COLO829 (cell line): ENCODE measurements at regions not wholly inside any gene's neighbourhood (a gene's known extent, or its start where the extent isn't known, plus 50 kb on each side); places are given as distances from the start of the nearest gene placed in this dataset.
"Not testable (repeated sequence)": the region's sequence is repeated elsewhere in the genome, so short reads cannot be mapped to it uniquely, and the experiment has no call there.

ENCODE experiments used
- DNase-seq: peaks from one replicate; pipeline ENCODE4 v3.0.0; 2012; ENCODE audit warnings: low spot score

- DNase-seq: no peak
These were observed 185.9 kb upstream of the HS3ST3A1 start for GRCh38 chr17:13787636-13788035.

GRCh38 chr17:13788385-13788784, 186.7 kb upstream of the HS3ST3A1 start:
- no peak for DNase-seq

- DNase-seq: no peak
These were observed 190.6 kb upstream of the HS3ST3A1 start for GRCh38 chr17:13792314-13792713.

- no peak for DNase-seq
These were observed 192.2 kb upstream of the HS3ST3A1 start for GRCh38 chr17:13793951-13794350.

- no peak for DNase-seq
These were observed 196.1 kb upstream of the HS3ST3A1 start for GRCh38 chr17:13797863-13798262.

- no peak for DNase-seq
These were observed 204.4 kb upstream of the HS3ST3A1 start for GRCh38 chr17:13806092-13806491.

- DNase-seq: no peak
These were observed 205.4 kb upstream of the HS3ST3A1 start for GRCh38 chr17:13807103-13807502.

- DNase-seq: no peak
These were observed 210.6 kb upstream of the HS3ST3A1 start for GRCh38 chr17:13812350-13812749.

GRCh38 chr17:13813347-13814240, 211.9 kb upstream of the HS3ST3A1 start:
- DNase-seq: no peak

GRCh38 chr17:13822700-13823099, 221.0 kb upstream of the HS3ST3A1 start:
- DNase-seq: no peak

GRCh38 chr17:13825526-13826040, 223.9 kb upstream of the HS3ST3A1 start:
- no peak for DNase-seq

- no peak for DNase-seq
These were observed 225.4 kb upstream of the HS3ST3A1 start for GRCh38 chr17:13827118-13827517.

- DNase-seq: no peak
These were observed 232.2 kb upstream of the HS3ST3A1 start for GRCh38 chr17:13833921-13834320.

- no peak for DNase-seq
These were observed 233.4 kb upstream of the HS3ST3A1 start for GRCh38 chr17:13835151-13835550.

- DNase-seq: no peak
These were observed 231.9 kb upstream of the COX10 start for GRCh38 chr17:13837417-13837816.

GRCh38 chr17:13840254-13840653, 229.1 kb upstream of the COX10 start:
- no peak for DNase-seq

GRCh38 chr17:13843862-13844635, 225.3 kb upstream of the COX10 start:
- no peak for DNase-seq

- no peak for DNase-seq
These were observed 217.4 kb upstream of the COX10 start for GRCh38 chr17:13851889-13852288.

GRCh38 chr17:13855730-13856129, 213.6 kb upstream of the COX10 start:
- not testable (repeated sequence) for DNase-seq

- no peak for DNase-seq
These were observed 207.0 kb upstream of the COX10 start for GRCh38 chr17:13862346-13862745.

GRCh38 chr17:13863436-13863835, 205.9 kb upstream of the COX10 start:
- no peak for DNase-seq

- DNase-seq: no peak
These were observed 204.8 kb upstream of the COX10 start for GRCh38 chr17:13864521-13864920.

GRCh38 chr17:13865650-13866049, 203.7 kb upstream of the COX10 start:
- DNase-seq: no peak
